Neuronal stem cell (in vitro differentiated cells): ENCODE measurements at regions not wholly inside any gene's neighbourhood (a gene's known extent, or its start where the extent isn't known, plus 50 kb on each side); places are given as distances from the start of the nearest gene placed in this dataset.

Experiments used
- DNase-seq: peaks from one replicate; pipeline ENCODE4 v3.0.0-alpha.2; 2013; ENCODE audit warnings: low spot score
- H2AFZ ChIP-seq: one replicate; pipeline ENCODE4 v1.6.1; 2013; ENCODE audit warnings: mild to moderate bottlenecking, low read length, inconsistent platforms
- H2AK5ac ChIP-seq: 2 replicates; pipeline ENCODE4 v1.6.1; 2013; ENCODE audit warnings: low read depth, mild to moderate bottlenecking, inconsistent platforms, low read length, moderate library complexity, mixed read lengths
- H2BK120ac ChIP-seq: 2 replicates; pipeline ENCODE4 v1.6.1; 2013; ENCODE audit warnings: low read depth, mild to moderate bottlenecking, inconsistent platforms, low read length, moderate library complexity, mixed read lengths
- H2BK12ac ChIP-seq: one replicate; pipeline ENCODE4 v1.6.1; 2013; ENCODE audit warnings: low read length, inconsistent platforms
- H2BK15ac ChIP-seq: 2 replicates; pipeline ENCODE4 v1.6.1; 2013; ENCODE audit warnings: mild to moderate bottlenecking, low read length, inconsistent platforms, mixed read lengths
- H2BK5ac ChIP-seq: one replicate; pipeline ENCODE4 v1.6.1; 2013; ENCODE audit warnings: inconsistent platforms, mild to moderate bottlenecking, low read length, moderate library complexity
- H3K14ac ChIP-seq: one replicate; pipeline ENCODE4 v1.6.1; 2013; ENCODE audit warnings: low read length, inconsistent platforms
- H3K18ac ChIP-seq: 2 replicates; pipeline ENCODE4 v1.6.1; 2013; ENCODE audit warnings: low read length, inconsistent platforms
- H3K23ac ChIP-seq: 2 replicates; pipeline ENCODE4 v1.6.1; 2013; ENCODE audit warnings: low read depth, mild to moderate bottlenecking, mixed read lengths, low read length, inconsistent platforms; ENCODE audit not compliant: poor library complexity
- H3K27ac ChIP-seq: replicated peaks from 3 replicates; pipeline ENCODE4 v1.5.1; 2013; ENCODE audit warnings: low read length, inconsistent platforms
- H3K27me3 ChIP-seq, 3 experiments: 2 replicates each; pipeline ENCODE4 v1.6.1; 2013; ENCODE audit warnings: low read length in 3 of 3, mild to moderate bottlenecking in 2 of 3, inconsistent platforms in 1 of 3, low read depth in 1 of 3, mixed read lengths in 1 of 3, moderate library complexity in 1 of 3; ENCODE audit not compliant: control insufficient read depth in 3 of 3, insufficient read depth in 3 of 3
- H3K36me3 ChIP-seq, 2 donors: replicated peaks in 1 of 2; 2 replicates each; pipeline ENCODE4 v1.6.1; 2013; ENCODE audit warnings: low read length in 2 of 2; ENCODE audit not compliant: control insufficient read depth in 2 of 2, insufficient read depth in 2 of 2
- H3K4ac ChIP-seq: 2 replicates; pipeline ENCODE4 v1.6.1; 2013; ENCODE audit warnings: inconsistent platforms, mild to moderate bottlenecking, low read length, moderate library complexity
- H3K4me1 ChIP-seq, 2 donors: 1 replicate in 1 of 2; 2 replicates in 1 of 2; pipeline ENCODE4 v1.6.1; 2013; ENCODE audit warnings: low read length in 2 of 2, low read depth in 1 of 2; ENCODE audit not compliant: control insufficient read depth in 2 of 2, insufficient read depth in 1 of 2
- H3K4me2 ChIP-seq: one replicate; pipeline ENCODE4 v1.6.1; 2013; ENCODE audit warnings: mild to moderate bottlenecking, low read length, inconsistent platforms; ENCODE audit not compliant: insufficient read depth, poor library complexity, severe bottlenecking
- H3K4me3 ChIP-seq, 2 donors: 2 replicates each; pipeline ENCODE4 v1.5.1; 2013; ENCODE audit warnings: low read length in 2 of 2, mild to moderate bottlenecking in 2 of 2, inconsistent platforms in 1 of 2, moderate library complexity in 1 of 2
- H3K79me1 ChIP-seq: one replicate; pipeline ENCODE4 v1.6.1; 2013; ENCODE audit warnings: low read depth, mild to moderate bottlenecking, inconsistent platforms, low read length, moderate library complexity
- H3K9ac ChIP-seq: one replicate; pipeline ENCODE4 v1.6.1; 2013; ENCODE audit warnings: mild to moderate bottlenecking, low read depth, low read length, inconsistent platforms; ENCODE audit not compliant: poor library complexity
- H3K9me3 ChIP-seq, 2 donors: replicated peaks in 1 of 2; 2 replicates each; pipeline versions ENCODE3 to v1.6.1; 2013; ENCODE audit warnings: low read length in 2 of 2, mild to moderate bottlenecking in 2 of 2, inconsistent platforms in 1 of 2, low read depth in 1 of 2, mixed read lengths in 1 of 2, moderate library complexity in 1 of 2; ENCODE audit not compliant: control insufficient read depth in 2 of 2, insufficient read depth in 1 of 2
- H4K8ac ChIP-seq: one replicate; pipeline ENCODE4 v1.6.1; 2013; ENCODE audit warnings: low read depth, mild to moderate bottlenecking, inconsistent platforms, low read length, moderate library complexity
- H4K91ac ChIP-seq: one replicate; pipeline ENCODE4 v1.6.1; 2013; ENCODE audit warnings: low read length, low read depth, mild to moderate bottlenecking, inconsistent platforms; ENCODE audit not compliant: poor library complexity
- WGBS, 2 donors: extraction: QIAGEN DNeasy Blood & Tissue Kit; methylation state at CpG; one replicate each; pipeline ENCODE4 v1.1.7; 2013; ENCODE audit warnings: missing lambda C conversion rate in 2 of 2, mixed read lengths in 1 of 2; ENCODE audit not compliant: insufficient read length in 2 of 2, insufficient replicate concordance in 1 of 2; ENCODE audit errors: extremely low coverage in 2 of 2; 5-methylcytosine and 5-hydroxymethylcytosine counted together

DNA sequence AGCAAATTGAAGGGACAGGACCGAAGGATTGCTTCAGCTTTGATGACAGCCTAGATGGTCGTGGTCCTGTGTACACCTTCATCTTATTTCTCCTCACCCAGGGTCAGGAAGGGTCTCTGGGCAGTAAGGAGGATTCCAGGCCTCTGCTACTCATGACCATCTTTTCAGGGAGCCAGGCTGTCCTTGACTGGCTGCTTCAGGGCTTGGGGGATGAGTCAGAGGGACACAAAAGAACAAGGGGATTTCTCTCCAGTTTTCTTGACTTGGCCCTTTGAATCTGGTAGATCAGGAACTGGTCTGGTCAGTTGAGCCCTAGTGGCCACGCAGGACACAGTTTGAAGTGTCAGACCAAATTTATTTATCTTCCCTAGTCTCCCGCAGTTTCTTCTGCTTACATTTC, 402.1 kb upstream of the CHD6 start:
- WGBS, 2 donors = no CpG with 5 or more reads among the region's 4 CpGs
- Histone ChIP-seq H3K79me1 (no peaks in the 10 kb centered on the region), H3K27me3 (no peaks in the 10 kb centered on the region), H3K4ac (no peak overlapping the region), H3K4me3 (no peak overlapping the region), H2BK120ac (no peak overlapping the region), H3K9ac (no peak overlapping the region), H3K14ac (no peak overlapping the region), H2BK5ac (no peak overlapping the region), H3K18ac (no peak overlapping the region), H2BK12ac (no peak overlapping the region), H2AFZ (no peak overlapping the region), H4K8ac (no peak overlapping the region), H3K9me3 (no peaks in the 10 kb centered on the region), H2BK15ac (no peak overlapping the region), H3K27ac (no peak overlapping the region), H3K36me3 (no peaks in the 10 kb centered on the region), H3K4me2 (no peak overlapping the region), H4K91ac (no peak overlapping the region), H2AK5ac (no peak overlapping the region), H3K23ac (no peak overlapping the region), H3K4me1 (no peaks in the 10 kb centered on the region)
- no peak for DNase-seq

DNA sequence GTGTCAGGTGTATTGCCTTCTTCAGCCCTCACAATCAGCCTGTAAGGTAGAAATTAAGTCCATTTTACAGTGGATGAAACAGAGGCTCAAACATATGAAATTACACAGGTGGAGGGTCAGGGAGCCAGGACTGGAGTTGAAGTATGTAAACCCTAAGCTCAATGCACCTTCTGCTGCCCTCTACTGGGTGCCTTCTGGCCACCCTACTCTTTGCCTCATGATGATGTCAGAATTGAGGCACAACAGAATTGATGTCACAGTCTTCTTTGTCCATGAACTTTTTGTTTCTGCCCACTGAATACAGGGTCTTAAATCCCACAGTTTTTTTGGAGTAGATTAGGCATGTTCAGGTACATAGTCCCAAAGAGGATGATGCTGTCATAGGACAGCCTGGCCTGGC, 400.8 kb upstream of the CHD6 start:
- Histone ChIP-seq H2AK5ac (no peak overlapping the region), H4K8ac (no peak overlapping the region), H3K18ac (no peak overlapping the region), H3K27me3 (no peaks in the 10 kb centered on the region), H3K14ac (no peak overlapping the region), H2BK15ac (no peak overlapping the region), H3K36me3 (no peaks in the 10 kb centered on the region), H3K9me3 (no peaks in the 10 kb centered on the region), H2BK5ac (no peak overlapping the region), H2BK120ac (no peak overlapping the region), H3K4me2 (no peak overlapping the region), H2AFZ (no peak overlapping the region), H3K27ac (no peak overlapping the region), H3K9ac (no peak overlapping the region), H3K23ac (no peak overlapping the region), H3K4me3 (no peak overlapping the region), H2BK12ac (no peak overlapping the region), H3K4me1 (no peaks in the 10 kb centered on the region), H3K4ac (no peak overlapping the region), H3K79me1 (no peaks in the 10 kb centered on the region), H4K91ac (no peak overlapping the region)
- no peak for DNase-seq

DNA sequence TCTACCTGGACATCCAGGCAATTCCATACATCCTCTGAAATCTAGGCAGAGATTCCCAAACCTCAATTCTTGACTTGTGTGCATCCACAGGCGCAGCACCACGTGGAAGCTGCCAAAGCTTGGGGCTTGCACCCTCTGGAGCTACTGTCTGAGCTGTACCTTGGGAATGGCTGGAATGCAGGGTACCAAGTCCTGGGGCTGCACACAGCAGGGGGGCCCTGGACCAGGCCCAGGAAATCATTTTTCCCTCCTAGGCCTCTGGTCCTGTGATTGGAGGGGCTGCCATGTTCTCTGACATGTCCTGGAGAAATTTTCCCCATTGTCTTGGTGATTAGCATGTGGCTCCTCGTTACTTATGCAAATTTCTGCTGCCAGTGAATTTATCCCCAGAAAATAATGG, 391.9 kb upstream of the CHD6 start:
- H3K27me3 ChIP-seq = no peaks in the 10 kb centered on the region
- no peak overlapping the region for H3K23ac ChIP-seq
- H3K14ac ChIP-seq = no peak overlapping the region
- no peak overlapping the region for H3K9ac ChIP-seq
- H4K8ac ChIP-seq = no peak overlapping the region
- no peak overlapping the region for H3K4me3 ChIP-seq
- H3K4me1 ChIP-seq = no peaks in the 10 kb centered on the region
- H3K4me2 ChIP-seq = no peak overlapping the region
- H2AK5ac ChIP-seq = no peak overlapping the region
- no peaks in the 10 kb centered on the region for H3K79me1 ChIP-seq
- no peak overlapping the region for H2BK5ac ChIP-seq
- no CpG with 5 or more reads among the region's 3 CpGs for WGBS, 2 donors
- no peak overlapping the region for H3K18ac ChIP-seq
- no peak overlapping the region for H2BK120ac ChIP-seq
- no peak overlapping the region for H4K91ac ChIP-seq
- no peak overlapping the region for H2AFZ ChIP-seq
- no peak overlapping the region for H2BK12ac ChIP-seq
- H3K36me3 ChIP-seq = no peaks in the 10 kb centered on the region
- H3K9me3 ChIP-seq = peaks cover 3 to 4% of the 10 kb centered on the region in 2 donors
- DNase-seq = no peak
- no peak overlapping the region for H2BK15ac ChIP-seq
- no peak overlapping the region for H3K4ac ChIP-seq
- no peak overlapping the region for H3K27ac ChIP-seq

DNA sequence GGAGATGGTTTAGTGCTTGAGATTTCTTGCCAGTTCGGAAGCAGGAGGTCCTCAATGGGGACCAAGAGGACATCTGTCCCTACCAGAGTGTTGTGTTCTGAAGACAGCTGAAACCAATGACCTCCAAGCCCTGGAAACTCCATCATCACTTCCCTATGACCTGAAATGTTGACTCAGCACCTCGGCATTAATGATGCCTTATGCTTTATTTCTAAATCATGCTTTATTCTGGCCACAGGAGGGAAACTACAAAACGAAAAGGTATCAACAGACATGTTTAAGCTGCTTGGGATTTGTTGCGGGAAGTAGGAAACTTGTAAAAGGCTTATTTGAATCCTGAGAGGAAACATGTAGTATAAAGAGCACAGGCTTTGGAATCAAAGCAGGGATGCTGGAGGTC, 389.1 kb upstream of the CHD6 start:
- no peak overlapping the region for H3K14ac ChIP-seq
- H3K23ac ChIP-seq = no peak overlapping the region
- no peak overlapping the region for H3K4ac ChIP-seq
- no peak overlapping the region for H4K8ac ChIP-seq
- H2BK12ac ChIP-seq = no peak overlapping the region
- H3K36me3 ChIP-seq = no peaks in the 10 kb centered on the region
- H2BK15ac ChIP-seq = no peak overlapping the region
- H2AFZ ChIP-seq = no peak overlapping the region
- DNase-seq = no peak
- H3K27me3 ChIP-seq = no peaks in the 10 kb centered on the region
- H3K9me3 ChIP-seq = peaks cover 3 to 4% of the 10 kb centered on the region in 2 donors
- H3K4me3 ChIP-seq = no peak overlapping the region
- no peak overlapping the region for H3K4me2 ChIP-seq
- no CpG with 5 or more reads among the region's 4 CpGs for WGBS, 2 donors
- H2AK5ac ChIP-seq = no peak overlapping the region
- H2BK5ac ChIP-seq = no peak overlapping the region
- H3K27ac ChIP-seq = no peak overlapping the region
- H4K91ac ChIP-seq = no peak overlapping the region
- H3K18ac ChIP-seq = no peak overlapping the region
- no peaks in the 10 kb centered on the region for H3K79me1 ChIP-seq
- no peak overlapping the region for H2BK120ac ChIP-seq
- H3K9ac ChIP-seq = no peak overlapping the region
- no peaks in the 10 kb centered on the region for H3K4me1 ChIP-seq
